HCT116 (cell line): ENCODE measurements at regions not wholly inside any gene's neighbourhood (a gene's known extent, or its start where the extent isn't known, plus 50 kb on each side); places are given as distances from the start of the nearest gene placed in this dataset.

ENCODE experiments used
- ATAC-seq: fragments of 200-7000 bp; cut with Tn5 transposase; 2 replicates; pipeline ENCODE4 v1.9.1; 2020; ENCODE audit warnings: mild to moderate bottlenecking, moderate library complexity
- BruUV-seq: library from RNA; stranded (reverse); fragments of 400-500 nt; replicated peaks from 2 replicates; lab custom pipeline; 2021; lab: Mats Ljungman, UMichigan
- CTCF ChIA-PET: fragments of 300-600 bp; sonication (Branson Sonifier 250); formaldehyde crosslinking; loops from one replicate; lab custom pipeline; 2021; ENCODE audit warnings: antibody characterized with exemption; lab: Charles Lee
- POLR2A ChIA-PET: fragments of 300-600, 350-600 bp; sonication (Branson Sonifier 250); formaldehyde crosslinking; loops from one replicate; lab custom pipeline; 2021; ENCODE audit warnings: antibody characterized with exemption; lab: Charles Lee
- RAD21 ChIA-PET, 2 experiments: fragments of 300-600 bp; sonication (Branson Sonifier 250); formaldehyde crosslinking; loops; one replicate each; lab custom pipeline; 2023; ENCODE audit warnings: low total read pairs in 2 of 2; ENCODE audit not compliant: uncharacterized antibody in 2 of 2, unreplicated experiment in 2 of 2, low non-redundant PET in 1 of 2; lab: Charles Lee
- DNase-seq: peaks from one replicate; pipeline ENCODE4 v3.0.0-alpha.2; 2010; ENCODE audit warnings: low read depth, low spot score
- H2AFZ ChIP-seq: fragments of 200-600 bp; shearing (Covaris generic), sonication (generic); 2 replicates; pipeline ENCODE4 v1.6.1; 2017; ENCODE audit warnings: low read depth, mixed run types, mixed read lengths, antibody characterized with exemption, low read length; ENCODE audit not compliant: poor library complexity, severe bottlenecking
- H3K27ac ChIP-seq: 2 replicates; pipeline ENCODE4 v1.5.1; 2012; ENCODE audit warnings: low read depth, low read length
- H3K27me3 ChIP-seq: fragments of 200-600 bp; sonication (generic); 2 replicates; pipeline ENCODE4 v1.6.1; 2016; ENCODE audit warnings: mixed run types, low read length, mixed read lengths; ENCODE audit not compliant: insufficient read depth
- H3K36me3 ChIP-seq, 2 experiments: fragments of 200-500 bp in 1 of 2; fragments of 200-600 bp in 1 of 2; sonication (Bioruptor generic) in 1 of 2; sonication (generic) in 1 of 2; 2 replicates each; pipeline versions ENCODE4 v1.5.1 to v1.6.1; 2014 to 2016; ENCODE audit warnings: low read length in 2 of 2, inconsistent platforms in 1 of 2, mixed read lengths in 1 of 2, mixed run types in 1 of 2; ENCODE audit not compliant: insufficient read depth in 2 of 2, control insufficient read depth in 1 of 2
- H3K4me1 ChIP-seq, 2 experiments: fragments of 200-600 bp in 1 of 2; sonication (generic) in 1 of 2; 2 replicates each; pipeline versions ENCODE4 v1.5.1 to v1.6.1; 2012 to 2017; ENCODE audit warnings: low read length in 2 of 2, inconsistent platforms in 1 of 2, mild to moderate bottlenecking in 1 of 2, mixed read lengths in 1 of 2, mixed run types in 1 of 2, moderate library complexity in 1 of 2; ENCODE audit not compliant: insufficient read depth in 2 of 2, control insufficient read depth in 1 of 2
- H3K4me2 ChIP-seq: fragments of 200-600 bp; sonication (generic); 2 replicates; pipeline ENCODE4 v1.6.1; 2017; ENCODE audit warnings: mixed run types, low read length, mixed read lengths
- H3K4me3 ChIP-seq, 2 experiments: fragments of 200-600 bp in 1 of 2; sonication (generic) in 1 of 2; replicated peaks in 1 of 2; 2 replicates each; pipeline ENCODE4 v1.5.1; 2011 to 2016; ENCODE audit warnings: low read length in 2 of 2, control low read depth in 1 of 2, low read depth in 1 of 2, mild to moderate bottlenecking in 1 of 2, mixed read lengths in 1 of 2, mixed run types in 1 of 2
- H3K79me2 ChIP-seq: fragments of 200-600 bp; sonication (generic); 2 replicates; pipeline ENCODE4 v1.6.1; 2017; ENCODE audit warnings: mild to moderate bottlenecking, mixed run types, low read length, moderate library complexity, mixed read lengths; ENCODE audit not compliant: insufficient read depth
- H3K9ac ChIP-seq: fragments of 200-600 bp; sonication (generic); 2 replicates; pipeline ENCODE4 v1.6.1; 2016; ENCODE audit warnings: low read length, mixed read lengths
- H3K9me2 ChIP-seq: fragments of 200-600 bp; sonication (generic), shearing (Covaris generic); 2 replicates; pipeline ENCODE4 v1.6.1; 2017; ENCODE audit warnings: mixed run types, mild to moderate bottlenecking, moderate library complexity; ENCODE audit not compliant: insufficient read depth
- H3K9me3 ChIP-seq, 2 experiments: fragments of 200-500 bp in 1 of 2; fragments of 200-600 bp in 1 of 2; sonication (Bioruptor generic) in 1 of 2; sonication (generic) in 1 of 2; 2 replicates each; pipeline ENCODE4 v1.6.1; 2014 to 2017; ENCODE audit warnings: low read length in 2 of 2, mixed read lengths in 2 of 2, inconsistent platforms in 1 of 2, low read depth in 1 of 2, mild to moderate bottlenecking in 1 of 2, mixed run types in 1 of 2, moderate library complexity in 1 of 2; ENCODE audit not compliant: control insufficient read depth in 1 of 2, insufficient read depth in 1 of 2
- H4K20me1 ChIP-seq: fragments of 200-600 bp; sonication (generic), shearing (Covaris generic); 2 replicates; pipeline ENCODE4 v1.6.1; 2017; ENCODE audit warnings: mixed run types, mild to moderate bottlenecking, moderate library complexity; ENCODE audit not compliant: insufficient read depth
- CBX3 ChIP-seq: IDR thresholded peaks from 2 replicates; pipeline ENCODE4 v1.6.1; 2012; ENCODE audit warnings: low read depth
- EGR1 ChIP-seq: IDR thresholded peaks from 2 replicates; pipeline ENCODE4 v1.6.1; 2012; ENCODE audit warnings: low read depth
- EZH2 ChIP-seq: fragments of 200-600 bp; sonication (generic); IDR thresholded peaks from 2 replicates; pipeline ENCODE4 v1.6.1; 2017; ENCODE audit warnings: antibody characterized with exemption, mixed run types
- EZH2phosphoT487 ChIP-seq: fragments of 200-600 bp; IDR thresholded peaks from 2 replicates; pipeline ENCODE4 v1.6.1; 2018; ENCODE audit warnings: antibody characterized with exemption, borderline replicate concordance
- FOSL1 ChIP-seq: IDR thresholded peaks from 2 replicates; pipeline ENCODE4 v1.6.1; 2012; ENCODE audit warnings: low read depth
- MAX ChIP-seq: IDR thresholded peaks from 2 replicates; pipeline ENCODE4 v1.6.1; 2012
- POLR2A ChIP-seq: IDR thresholded peaks from 2 replicates; pipeline ENCODE4 v1.7.0; 2011; ENCODE audit warnings: borderline replicate concordance; ENCODE audit not compliant: insufficient read depth, insufficient read length; ENCODE audit errors: extremely low read depth
- POLR2AphosphoS5 ChIP-seq: IDR thresholded peaks from 2 replicates; pipeline ENCODE4 v1.6.1; 2011; ENCODE audit warnings: mild to moderate bottlenecking, low read depth, low read length, moderate library complexity
- RAD21 ChIP-seq: IDR thresholded peaks from 2 replicates; pipeline ENCODE4 v1.6.1; 2012; ENCODE audit warnings: low read depth, mild to moderate bottlenecking
- SIN3A ChIP-seq: IDR thresholded peaks from 2 replicates; pipeline ENCODE4 v1.6.1; 2012; ENCODE audit warnings: low read depth
- SP1 ChIP-seq: IDR thresholded peaks from 2 replicates; pipeline ENCODE4 v1.6.1; 2012; ENCODE audit warnings: low read depth
- SRF ChIP-seq: IDR thresholded peaks from 2 replicates; pipeline ENCODE4 v1.6.1; 2012; ENCODE audit warnings: low read depth
- TCF7L2 ChIP-seq: IDR thresholded peaks from 2 replicates; pipeline ENCODE4 v1.7.0; 2011; ENCODE audit warnings: borderline replicate concordance, inconsistent platforms; ENCODE audit not compliant: insufficient read depth, insufficient read length; ENCODE audit errors: extremely low read depth
- YY1 ChIP-seq: IDR thresholded peaks from 2 replicates; pipeline ENCODE4 v1.6.1; 2011; ENCODE audit warnings: low read length, low read depth, moderate library complexity, mild to moderate bottlenecking; ENCODE audit not compliant: insufficient replicate concordance; ENCODE audit errors: extremely low read depth
- ZBTB33 ChIP-seq: IDR thresholded peaks from 2 replicates; pipeline ENCODE4 v1.6.1; 2011; ENCODE audit warnings: mild to moderate bottlenecking, low read length, moderate library complexity; ENCODE audit not compliant: insufficient replicate concordance; ENCODE audit errors: extremely low read depth
- ZNF274 ChIP-seq: fragments of 200-500 bp; sonication (Bioruptor generic); IDR thresholded peaks from 2 replicates; pipeline ENCODE4 v1.6.1; 2014; ENCODE audit warnings: mild to moderate bottlenecking, low read depth, low read length, inconsistent platforms
- intact Hi-C: fragments of 100-400 bp; cut with micrococcal nuclease; formaldehyde crosslinking; loops from 2 replicates; pipeline ENCODE4 v1.10.0; 2022
- TF ChIP-seq, protein P1 (sequence below): IDR thresholded peaks from 2 replicates; pipeline ENCODE4 v1.6.1; 2012; ENCODE audit warnings: low read depth

GRCh38 chr18:78126106-78126505, 853.5 kb upstream of the SALL3 start:
- Histone ChIP-seq H4K20me1 (no peaks in the 10 kb centered on the region), H3K9ac (no peak overlapping the region), H2AFZ (no peak overlapping the region), H3K36me3 (no peaks in the 10 kb centered on the region), H3K4me3 (no peak overlapping the region), H3K9me2 (no peaks in the 10 kb centered on the region), H3K27me3 (no peaks in the 10 kb centered on the region), H3K9me3 (peaks cover 16 to 59% of the 10 kb centered on the region in 2 experiments; a peak in 2 of 4 replicates), H3K27ac (no peak overlapping the region), H3K4me1 (no peaks in the 10 kb centered on the region), H3K79me2 (no peaks in the 10 kb centered on the region), H3K4me2 (no peak overlapping the region)
- TF ChIP-seq EGR1 (no peak), SP1 (no peak), POLR2AphosphoS5 (no peak), SIN3A (no peak), POLR2A (no peak), ZNF274 (no peak), CBX3 (no peak), EZH2 (no peak), FOSL1 (no peak), RAD21 (no peak), TCF7L2 (no peak), MAX (no peak)
- ChIA-PET POLR2A (no interaction called here), CTCF (no interaction called here), RAD21 (no interaction called here)
- no TSS peak for BruUV-seq
- DNase-seq (no peak), ATAC-seq (no peak)
- intact Hi-C loops = no loop called here

GRCh38 chr18:78126536-78126935, 853.1 kb upstream of the SALL3 start:
- Histone ChIP-seq H3K9ac (no peak overlapping the region), H3K9me3 (peaks cover 16 to 54% of the 10 kb centered on the region in 2 experiments; a peak in 2 of 4 replicates), H4K20me1 (no peaks in the 10 kb centered on the region), H3K36me3 (no peaks in the 10 kb centered on the region), H3K27me3 (no peaks in the 10 kb centered on the region), H3K9me2 (no peaks in the 10 kb centered on the region), H2AFZ (no peak overlapping the region), H3K27ac (no peak overlapping the region), H3K4me3 (no peak overlapping the region), H3K4me2 (no peak overlapping the region), H3K4me1 (no peaks in the 10 kb centered on the region), H3K79me2 (no peaks in the 10 kb centered on the region)
- no peak for DNase-seq
- ChIA-PET CTCF (no interaction called here), POLR2A (no interaction called here), RAD21 (no interaction called here)
- ATAC-seq = no peak
- BruUV-seq = no TSS peak
- intact Hi-C loops = no loop called here
- TF ChIP-seq YY1 (no peak), FOSL1 (no peak), EZH2phosphoT487 (no peak), MAX (no peak), SRF (no peak), ZBTB33 (no peak), RAD21 (no peak), TCF7L2 (no peak)
- TF ChIP-seq, protein P1, sequence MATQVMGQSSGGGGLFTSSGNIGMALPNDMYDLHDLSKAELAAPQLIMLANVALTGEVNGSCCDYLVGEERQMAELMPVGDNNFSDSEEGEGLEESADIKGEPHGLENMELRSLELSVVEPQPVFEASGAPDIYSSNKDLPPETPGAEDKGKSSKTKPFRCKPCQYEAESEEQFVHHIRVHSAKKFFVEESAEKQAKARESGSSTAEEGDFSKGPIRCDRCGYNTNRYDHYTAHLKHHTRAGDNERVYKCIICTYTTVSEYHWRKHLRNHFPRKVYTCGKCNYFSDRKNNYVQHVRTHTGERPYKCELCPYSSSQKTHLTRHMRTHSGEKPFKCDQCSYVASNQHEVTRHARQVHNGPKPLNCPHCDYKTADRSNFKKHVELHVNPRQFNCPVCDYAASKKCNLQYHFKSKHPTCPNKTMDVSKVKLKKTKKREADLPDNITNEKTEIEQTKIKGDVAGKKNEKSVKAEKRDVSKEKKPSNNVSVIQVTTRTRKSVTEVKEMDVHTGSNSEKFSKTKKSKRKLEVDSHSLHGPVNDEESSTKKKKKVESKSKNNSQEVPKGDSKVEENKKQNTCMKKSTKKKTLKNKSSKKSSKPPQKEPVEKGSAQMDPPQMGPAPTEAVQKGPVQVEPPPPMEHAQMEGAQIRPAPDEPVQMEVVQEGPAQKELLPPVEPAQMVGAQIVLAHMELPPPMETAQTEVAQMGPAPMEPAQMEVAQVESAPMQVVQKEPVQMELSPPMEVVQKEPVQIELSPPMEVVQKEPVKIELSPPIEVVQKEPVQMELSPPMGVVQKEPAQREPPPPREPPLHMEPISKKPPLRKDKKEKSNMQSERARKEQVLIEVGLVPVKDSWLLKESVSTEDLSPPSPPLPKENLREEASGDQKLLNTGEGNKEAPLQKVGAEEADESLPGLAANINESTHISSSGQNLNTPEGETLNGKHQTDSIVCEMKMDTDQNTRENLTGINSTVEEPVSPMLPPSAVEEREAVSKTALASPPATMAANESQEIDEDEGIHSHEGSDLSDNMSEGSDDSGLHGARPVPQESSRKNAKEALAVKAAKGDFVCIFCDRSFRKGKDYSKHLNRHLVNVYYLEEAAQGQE = no peak
